HG02759 (cell line): ENCODE measurements at regions not wholly inside any gene's neighbourhood (a gene's known extent, or its start where the extent isn't known, plus 50 kb on each side); places are given as distances from the start of the nearest gene placed in this dataset.
"Not testable (repeated sequence)": the region's sequence is repeated elsewhere in the genome, so short reads cannot be mapped to it uniquely, and the experiment has no call there.

ENCODE experiments used
- ATAC-seq: cut with Tn5 transposase; IDR thresholded peaks from one replicate; pipeline ENCODE4 v1.9.1; 2021; ENCODE audit warnings: mild to moderate bottlenecking, moderate library complexity; ENCODE audit not compliant: unreplicated experiment

DNA sequence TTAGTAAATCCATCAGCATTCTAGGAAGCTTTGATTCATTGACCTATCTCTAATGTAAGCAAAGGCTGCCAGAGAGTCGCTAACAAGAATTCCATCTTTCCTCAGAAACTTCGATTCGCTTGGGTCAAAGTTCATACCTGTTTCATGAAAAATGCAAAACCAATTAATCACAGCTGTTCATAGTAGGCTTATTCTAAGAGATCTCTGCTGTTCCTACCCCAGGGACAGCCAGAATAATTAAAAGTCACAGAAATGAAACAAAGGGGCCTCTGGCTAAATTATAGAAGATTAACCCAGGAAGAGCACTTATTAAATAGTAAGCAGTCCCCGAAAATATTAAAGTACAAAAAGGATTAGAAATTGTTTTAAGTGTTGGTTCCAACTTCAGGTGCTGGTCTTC lies 280.1 kb upstream of the FRG2C start:
- not testable (repeated sequence) for ATAC-seq

DNA sequence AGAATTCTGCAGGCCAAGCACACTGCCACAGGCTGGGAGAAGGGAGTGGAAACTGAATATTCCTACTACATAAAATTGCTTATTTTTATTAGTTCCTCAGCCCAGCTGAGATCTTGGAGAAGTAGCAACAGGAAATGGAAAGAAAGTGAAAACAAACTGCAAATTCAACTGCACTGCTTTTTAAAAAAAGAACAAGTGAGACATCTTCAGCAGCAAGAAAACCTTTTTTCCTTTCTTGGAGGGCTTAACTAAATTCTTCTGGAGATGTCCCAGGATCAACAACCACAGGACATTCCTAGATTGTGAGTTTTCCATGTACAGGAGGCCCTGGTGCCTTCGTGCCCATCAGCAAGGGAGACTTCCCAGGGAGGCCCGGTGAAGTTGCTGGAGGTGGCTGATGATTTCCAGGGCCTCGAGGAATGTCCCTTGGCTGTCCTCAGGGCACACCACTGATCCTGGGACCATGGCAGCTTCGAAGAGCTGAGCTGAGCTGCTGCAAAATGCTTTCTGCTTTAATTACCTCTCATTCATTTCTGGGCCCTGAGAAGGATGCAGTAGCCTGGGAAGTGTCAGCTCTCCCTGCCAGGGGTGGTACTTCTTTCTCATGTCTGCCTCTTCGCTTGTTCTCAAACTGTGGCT lies 275.5 kb upstream of the FRG2C start:
- not testable (repeated sequence) for ATAC-seq

DNA sequence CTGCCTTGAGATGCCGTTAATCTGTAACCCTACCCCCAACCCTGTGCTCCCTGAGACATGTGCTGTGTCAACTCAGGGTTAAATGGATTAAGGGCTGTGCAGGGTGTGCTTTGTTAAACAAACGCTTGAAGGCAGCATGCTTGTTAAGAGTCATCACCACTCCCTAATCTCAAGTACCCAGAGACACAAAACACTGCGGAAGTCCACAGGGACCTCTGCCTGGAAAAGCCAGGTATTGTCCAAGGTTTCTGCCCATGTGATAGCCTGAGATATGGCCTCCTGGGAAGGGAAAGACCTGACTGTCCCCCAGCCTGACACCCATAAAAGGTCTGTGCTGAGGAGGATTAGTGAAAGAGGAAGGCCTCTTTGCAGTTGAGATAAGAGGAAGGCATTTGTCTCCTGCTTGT lies 270.8 kb upstream of the FRG2C start:
- ATAC-seq, result not testable (repeated sequence)

DNA sequence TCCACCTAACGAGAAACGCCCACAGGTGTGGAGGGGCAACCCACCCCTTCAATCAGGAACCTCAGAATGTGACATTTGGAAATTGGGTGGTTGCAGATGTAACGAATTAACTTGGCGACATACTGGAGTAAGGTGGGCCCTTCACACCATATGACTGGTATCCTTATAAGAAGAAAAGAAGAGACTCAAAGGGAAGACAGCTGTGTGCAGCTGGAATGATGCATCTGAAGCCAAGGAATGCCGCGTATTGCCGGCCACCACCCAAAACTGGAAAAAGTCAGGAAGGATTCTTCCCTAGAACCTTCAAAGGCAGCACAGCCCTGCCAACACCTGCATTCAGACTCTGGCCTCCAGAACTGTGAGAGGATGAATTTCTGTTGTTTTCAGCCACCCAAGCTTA lies 270.0 kb upstream of the FRG2C start:
- not testable (repeated sequence) for ATAC-seq

DNA sequence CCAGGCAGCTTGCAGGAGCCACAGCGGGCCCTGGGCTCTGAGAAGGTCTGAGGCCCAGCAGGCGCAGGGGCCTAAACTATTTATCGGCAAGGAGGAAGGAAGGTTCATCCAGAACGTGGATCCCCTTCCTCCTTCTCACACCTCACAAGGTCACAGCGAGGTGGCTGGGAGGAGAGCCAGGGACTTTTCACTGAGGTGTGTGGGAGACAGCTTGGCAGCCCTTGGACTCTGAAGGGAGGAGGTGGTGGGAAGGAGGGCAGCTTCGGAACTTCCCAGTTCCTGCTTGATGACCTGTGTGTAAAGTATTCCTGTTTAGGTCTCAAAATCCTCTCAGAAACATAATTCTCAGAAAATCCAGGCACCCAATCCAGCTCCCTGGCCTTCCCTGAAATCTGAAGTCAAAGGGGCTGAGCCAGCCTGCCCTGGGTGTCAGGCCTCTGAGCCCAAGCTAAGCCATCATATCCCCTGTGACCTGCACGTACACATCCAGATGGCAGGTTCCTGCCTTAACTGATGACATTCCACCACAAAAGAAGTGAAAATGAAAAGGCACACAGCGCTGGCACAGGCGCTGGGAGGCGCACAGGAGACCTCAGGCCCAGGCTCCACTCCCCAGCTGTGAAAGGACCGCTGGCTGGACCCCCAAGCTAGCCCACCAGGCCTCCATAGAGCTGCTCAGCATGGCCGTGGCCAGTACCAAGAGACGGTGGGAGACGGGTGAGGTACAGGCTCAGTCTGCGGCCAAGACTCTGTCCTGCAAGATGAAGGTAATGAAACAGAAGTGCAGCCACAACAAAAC lies 269.4 kb upstream of the FRG2C start:
- ATAC-seq, result not testable (repeated sequence)

DNA sequence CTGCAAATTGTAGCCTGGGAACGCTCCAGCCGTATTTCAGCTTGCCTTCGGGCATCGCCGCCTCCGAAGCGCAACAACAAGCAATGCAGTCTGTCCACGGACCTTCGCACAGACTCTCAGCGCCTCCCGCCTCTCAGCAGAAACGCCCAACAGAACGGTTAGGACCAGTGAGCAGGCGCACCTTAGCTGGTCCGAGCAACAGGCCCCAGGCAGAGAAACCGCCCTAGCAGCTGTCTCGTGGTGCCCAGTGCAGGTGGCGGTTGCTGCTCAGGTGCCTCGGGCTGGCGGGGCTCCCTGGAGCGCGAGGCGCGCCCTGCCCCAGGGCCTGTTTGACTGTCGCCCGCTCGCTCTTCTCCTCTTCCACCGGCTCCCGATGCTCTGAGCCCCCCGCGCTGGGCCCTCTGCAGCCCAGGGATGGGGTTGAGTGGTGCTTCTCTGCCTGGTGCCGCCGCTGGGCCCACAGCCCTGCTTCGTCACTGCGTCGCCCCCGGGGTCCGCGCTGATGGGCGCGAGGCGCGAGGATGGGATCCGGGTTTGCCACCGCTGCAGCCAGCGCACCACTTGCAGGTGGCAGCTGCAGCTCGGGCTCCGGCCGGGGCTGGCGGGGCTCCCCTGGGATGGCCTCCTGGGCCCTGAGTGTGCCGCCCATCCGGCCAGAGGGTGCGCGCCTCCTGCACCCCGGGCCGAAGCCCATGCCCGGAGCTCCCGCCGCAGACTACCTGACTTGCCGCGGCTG lies 268.4 kb upstream of the FRG2C start:
- ATAC-seq, result no peak

DNA sequence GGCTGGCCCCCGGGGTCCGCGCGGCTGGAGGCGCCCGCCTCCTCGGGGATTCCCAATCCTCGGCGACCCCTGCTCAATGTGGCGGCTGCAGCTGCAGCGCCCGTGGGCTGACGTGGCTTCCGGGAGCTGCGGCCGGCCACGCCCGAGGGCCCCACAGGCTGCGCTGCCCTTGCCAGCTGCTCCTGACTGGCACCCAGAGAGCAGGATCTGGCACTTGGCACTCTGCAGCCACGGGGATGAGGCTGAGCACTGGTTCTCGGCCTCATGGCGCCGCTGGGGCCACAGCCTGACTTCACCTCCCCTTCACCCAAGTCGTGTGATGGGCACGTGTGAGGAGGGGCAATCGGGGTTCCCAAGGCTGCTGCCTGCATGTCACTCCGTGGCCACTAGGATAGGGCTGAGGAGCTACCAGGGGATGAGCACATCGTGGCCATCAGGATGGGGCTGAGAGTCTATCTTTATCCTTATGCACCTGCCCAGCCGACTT lies 267.8 kb upstream of the FRG2C start:
- ATAC-seq, result no peak

DNA sequence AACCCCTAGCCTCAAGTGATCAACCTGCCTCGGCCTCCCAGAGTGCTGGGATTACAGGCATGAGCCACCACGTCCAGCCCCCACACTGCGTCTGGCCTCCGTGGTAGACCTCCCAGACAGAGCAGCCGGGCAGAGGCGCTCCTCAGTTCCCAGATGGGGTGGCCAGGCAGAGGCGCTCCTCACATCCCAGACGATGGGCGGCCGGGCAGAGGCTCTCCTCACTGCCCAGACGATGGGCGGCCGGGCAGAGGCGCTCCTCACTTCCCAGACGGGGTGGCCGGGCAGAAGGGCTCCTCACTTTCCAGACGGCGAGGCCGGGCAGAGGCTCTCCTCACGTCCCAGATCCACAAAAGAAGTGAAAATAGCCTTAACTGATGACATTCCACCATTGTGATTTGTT lies 266.6 kb upstream of the FRG2C start:
- ATAC-seq, result not testable (repeated sequence)

DNA sequence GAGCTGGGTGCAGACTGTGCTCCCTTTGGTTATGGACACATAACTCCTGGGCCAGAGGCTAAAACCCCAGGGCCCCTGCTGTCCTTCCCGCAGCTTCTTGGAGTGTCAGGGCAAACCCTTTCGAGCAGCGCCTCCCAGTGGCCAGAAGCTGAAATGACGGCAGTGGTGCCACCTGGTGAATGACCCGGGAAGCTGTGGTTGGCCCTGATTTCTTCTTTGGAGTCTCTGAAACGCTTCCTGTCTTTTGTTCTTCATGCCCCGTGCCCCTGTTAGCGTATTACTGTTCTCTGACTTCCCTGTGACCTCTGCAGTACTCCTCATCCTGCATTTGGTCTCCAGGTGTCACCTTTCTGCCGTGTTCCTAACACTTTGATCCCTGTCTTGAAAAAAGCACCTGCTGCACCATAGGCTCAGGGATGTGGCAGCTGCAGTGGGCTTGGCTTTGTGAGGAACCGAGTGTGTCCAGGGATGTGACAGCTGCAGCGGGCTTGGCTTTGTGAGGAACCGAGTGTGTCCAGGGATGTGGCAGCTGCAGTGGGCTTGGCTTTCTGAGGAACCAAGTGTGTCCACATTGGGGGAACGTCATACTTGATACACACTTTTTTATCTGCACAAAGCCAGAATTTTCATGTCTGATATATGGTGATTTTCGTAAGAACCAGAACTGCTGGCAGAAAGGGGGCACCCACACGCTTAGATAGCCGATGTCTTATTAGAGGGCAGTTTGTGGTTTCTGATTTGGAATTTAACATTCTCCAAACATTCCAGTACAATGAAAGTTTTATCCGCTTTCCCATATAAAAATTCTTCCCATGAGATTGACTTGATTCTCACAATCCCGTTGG lies 241.8 kb upstream of the FRG2C start:
- not testable (repeated sequence) for ATAC-seq

DNA sequence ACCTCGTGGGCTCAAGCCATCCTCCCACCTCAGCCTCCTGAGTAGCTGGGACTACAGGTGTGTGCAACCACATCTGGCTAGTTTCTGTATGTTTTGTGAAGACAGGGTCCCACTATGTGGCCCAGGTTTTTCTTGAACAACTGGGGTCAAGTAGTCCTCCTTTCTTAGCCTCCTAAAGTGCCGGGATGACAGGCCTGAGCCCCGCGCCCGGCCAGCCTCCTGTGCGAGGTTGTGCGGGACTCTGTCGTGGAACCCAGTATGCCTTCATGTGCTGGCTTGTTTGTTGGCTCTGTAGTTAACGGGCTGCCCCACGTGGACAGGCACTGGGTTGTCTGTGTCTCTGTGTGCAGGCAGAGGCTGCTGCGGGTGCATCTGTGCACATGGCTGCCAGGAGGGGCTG lies 238.7 kb upstream of the FRG2C start:
- not testable (repeated sequence) for ATAC-seq

DNA sequence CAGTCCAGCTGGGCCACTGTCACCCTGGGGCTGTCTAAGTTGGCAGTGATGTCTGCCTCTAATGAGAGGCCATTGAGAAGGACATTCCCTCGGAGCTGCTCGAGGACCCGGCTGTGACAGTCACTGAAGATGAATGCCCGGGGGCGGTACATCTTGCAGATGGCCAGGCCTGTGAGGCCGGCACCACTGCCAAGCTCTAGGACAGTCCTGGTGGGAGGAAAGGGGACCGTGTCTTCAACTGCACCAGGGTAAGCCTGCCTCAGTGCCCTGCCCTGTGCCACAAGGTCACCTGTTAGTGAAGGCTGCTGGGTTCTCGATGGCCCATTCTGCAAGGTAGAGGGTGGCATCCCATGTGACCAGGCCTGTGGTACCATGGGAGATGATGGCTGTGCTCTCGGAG lies 236.6 kb upstream of the FRG2C start:
- ATAC-seq, result not testable (repeated sequence)

DNA sequence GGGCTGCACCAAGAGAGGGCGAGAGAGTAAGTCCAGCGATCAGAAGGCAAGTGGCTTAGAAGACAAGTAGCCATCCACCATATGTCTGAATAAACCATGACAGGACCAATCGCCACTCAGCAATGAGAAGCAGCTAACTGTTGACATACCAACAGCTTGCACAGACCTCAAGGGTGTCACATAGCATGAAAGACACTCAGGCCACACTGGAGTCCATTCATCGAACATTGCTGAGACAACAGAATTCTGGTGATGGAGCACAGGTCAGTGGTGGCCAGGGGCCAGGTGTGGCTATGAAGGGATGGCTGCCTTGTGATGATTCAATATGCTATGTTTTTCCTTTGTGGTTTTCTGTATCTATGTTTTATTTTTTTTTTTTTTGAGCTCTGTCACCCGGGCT lies 236.2 kb upstream of the FRG2C start:
- ATAC-seq, result not testable (repeated sequence)

DNA sequence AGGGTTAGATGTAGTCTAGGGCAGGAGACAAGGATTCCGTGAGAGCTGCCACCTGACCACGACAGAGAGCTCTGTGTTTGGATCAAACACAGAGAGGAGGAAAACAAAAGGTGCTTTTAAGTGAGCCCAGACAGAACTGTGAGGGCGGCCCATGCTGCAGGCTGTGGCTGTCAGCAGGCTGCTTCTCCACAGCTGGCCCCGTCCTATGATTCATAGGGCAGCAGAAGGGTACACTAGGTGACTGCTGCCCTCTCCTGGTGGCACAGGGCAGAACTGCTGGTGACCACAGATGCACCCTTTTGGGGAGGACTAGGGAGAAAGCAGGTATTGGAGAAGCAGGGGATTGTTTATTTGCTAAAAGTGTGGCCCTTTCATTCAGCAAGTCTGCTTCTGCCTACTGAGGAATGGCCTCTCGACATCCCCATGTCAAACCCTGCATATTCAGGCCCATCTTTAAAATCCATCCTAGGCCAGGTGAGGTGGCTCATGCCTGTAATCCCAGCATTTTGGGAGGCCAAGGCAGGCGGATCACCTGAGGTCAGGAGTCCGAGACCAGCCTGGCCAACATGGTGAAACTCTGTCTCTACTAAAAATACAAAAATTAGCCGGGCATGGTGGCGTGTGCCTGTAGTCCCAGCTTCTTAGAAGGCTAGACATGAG lies 234.4 kb upstream of the FRG2C start:
- ATAC-seq, result not testable (repeated sequence)

DNA sequence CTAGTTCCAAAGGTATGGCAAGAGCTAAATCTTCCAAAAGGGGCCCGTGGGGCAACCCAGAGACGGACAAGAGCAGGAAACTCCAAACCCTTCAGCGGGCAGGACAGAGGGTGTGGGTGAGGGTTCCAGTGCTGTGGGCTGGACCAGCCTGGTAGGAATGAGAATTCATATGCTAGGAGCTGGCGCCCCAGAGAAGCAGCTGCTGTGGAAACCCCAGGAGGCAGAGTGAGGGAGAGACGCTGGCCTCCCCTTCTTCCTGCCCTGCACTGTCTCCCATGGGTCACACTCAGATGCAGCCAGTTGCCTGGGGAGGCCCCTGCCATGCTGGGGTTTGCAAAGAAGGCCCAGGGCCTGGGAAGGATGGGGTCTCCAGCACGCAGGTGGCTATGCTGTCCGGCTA lies 233.7 kb upstream of the FRG2C start:
- not testable (repeated sequence) for ATAC-seq

DNA sequence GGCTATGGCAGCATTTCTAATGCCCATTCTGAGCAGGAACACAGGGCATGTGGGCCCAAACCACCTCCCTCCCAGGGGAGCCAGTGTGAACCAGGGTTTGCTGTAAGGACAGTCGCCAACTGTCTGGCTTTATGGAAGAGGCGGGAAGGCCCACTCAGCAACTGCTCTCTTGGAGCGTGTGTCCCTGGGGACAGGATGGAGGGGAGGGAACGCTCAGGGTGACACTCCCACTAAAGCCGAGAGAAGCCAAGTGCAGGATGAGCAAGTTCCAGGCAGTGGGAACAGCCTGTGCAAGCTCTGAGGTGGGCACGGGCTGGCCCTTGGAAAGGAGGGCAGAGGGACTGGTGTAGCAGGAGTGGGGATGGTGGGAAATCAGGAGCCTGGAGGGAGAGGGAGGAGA lies 233.0 kb upstream of the FRG2C start:
- ATAC-seq, result not testable (repeated sequence)

DNA sequence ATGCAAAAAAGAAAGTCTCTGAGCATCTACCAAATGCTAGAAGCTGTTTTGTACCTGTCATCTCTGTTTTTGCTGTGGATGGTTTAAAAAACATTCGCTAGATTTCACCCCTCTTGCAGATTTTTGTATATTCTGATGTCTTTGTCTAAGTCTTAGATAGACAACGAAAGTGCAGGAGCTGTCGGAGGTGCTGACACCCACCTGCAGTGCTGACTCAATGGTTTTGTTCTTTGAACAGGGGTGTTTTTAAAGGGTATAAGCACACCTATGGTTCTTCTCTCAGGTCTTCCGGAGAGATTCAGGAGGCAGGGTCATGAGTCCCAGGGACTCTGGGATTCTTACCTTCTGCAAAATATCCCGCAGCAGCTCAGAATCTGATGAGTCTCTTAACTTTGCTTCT lies 231.7 kb upstream of the FRG2C start:
- not testable (repeated sequence) for ATAC-seq

DNA sequence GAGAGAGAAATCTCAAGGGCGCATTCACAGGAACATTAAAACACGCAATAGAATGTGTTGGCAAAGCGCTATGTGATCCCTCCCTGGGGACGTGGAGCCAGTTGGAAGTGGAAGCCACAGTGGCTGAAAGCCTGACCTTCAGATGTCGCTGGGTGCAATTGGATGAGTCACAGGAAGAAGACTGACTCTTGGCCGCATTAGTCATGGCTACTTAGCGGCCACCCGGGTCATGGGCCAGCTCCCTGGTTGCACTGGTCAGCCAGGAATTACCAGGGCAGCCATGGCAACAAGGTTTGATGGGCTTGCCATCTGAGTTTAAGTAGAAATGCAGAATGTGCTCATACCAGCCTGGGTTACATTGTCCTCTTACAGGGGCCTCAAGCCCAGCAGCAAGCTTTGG lies 231.2 kb upstream of the FRG2C start:
- not testable (repeated sequence) for ATAC-seq

DNA sequence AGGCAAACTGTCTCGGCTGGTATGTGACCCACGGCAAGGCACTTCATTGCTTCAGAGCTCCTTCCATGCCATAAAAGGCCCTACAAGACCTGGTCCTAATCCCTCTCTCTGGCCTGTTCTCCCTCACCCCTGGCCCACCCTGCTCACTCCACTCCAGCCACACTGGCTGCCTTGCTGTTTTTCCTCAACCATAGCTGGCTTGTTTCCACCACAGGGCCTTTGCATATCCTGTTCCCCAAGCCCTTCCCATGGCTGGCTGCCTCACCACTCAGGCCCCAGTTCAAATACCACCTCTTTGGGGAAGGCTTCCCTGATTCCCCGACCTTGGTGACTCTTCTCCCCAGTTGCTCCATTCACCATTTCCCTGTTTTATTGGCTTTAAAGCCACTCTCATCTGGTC lies 230.8 kb upstream of the FRG2C start:
- not testable (repeated sequence) for ATAC-seq

DNA sequence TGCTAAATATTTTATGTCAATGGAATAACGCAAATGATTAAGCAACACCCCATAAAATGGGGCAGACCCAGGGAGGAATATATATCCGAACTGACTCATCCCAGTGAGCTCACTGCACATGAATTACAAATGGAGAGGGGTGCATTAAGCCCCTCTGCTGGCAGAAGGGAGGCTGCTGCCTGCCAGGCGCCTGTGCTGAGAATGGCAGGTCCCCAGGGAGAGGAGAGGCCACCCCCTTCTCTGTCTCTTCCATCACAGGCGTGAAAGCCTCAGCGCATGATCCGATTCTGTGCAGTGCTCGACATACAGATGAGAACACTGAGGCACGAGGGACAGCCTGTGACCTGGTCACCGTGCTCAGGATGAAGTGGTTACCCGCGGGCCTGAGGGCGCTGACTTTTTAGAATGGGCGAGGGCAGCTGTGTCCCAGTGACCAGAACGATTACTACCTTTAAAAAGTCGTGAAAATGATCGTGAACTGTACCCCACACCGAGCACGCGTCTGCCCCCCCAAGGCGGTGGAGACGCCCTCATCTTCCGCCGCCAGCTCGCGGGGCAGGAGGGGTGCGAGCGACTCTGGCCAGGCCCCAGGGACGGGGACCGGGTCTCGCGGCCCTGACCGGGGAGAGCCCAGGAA lies 229.7 kb upstream of the FRG2C start:
- ATAC-seq, result not testable (repeated sequence)
